ENCODE measurements at regions not wholly inside any gene's neighbourhood (a gene's known extent, or its start where the extent isn't known, plus 50 kb on each side); places are given as distances from the start of the nearest gene placed in this dataset.

GRCh38 chr5:135196483-135196882 is 162.5 kb upstream of the PITX1 start (continued):
- TF ChIP-seq CUX1 (IDR thresholded peaks at IDR 0.05; ENCODE audit: insufficient replicate concordance, low read depth, low read length) (no peak), EED (IDR thresholded peaks at IDR 0.05; ENCODE audit: low read depth) (no peak), PAX8 (IDR thresholded peaks at IDR 0.05) (no peak), CHD4 (IDR thresholded peaks at IDR 0.05) (no peak), ESRRA (IDR thresholded peaks at IDR 0.05; ENCODE audit: low read length) (no peak), ZBTB40 (IDR thresholded peaks at IDR 0.05; ENCODE audit: borderline replicate concordance) (no peak), SMARCA5 (IDR thresholded peaks at IDR 0.05) (no peak), PKNOX1 (IDR thresholded peaks at IDR 0.05) (no peak), SIX5 (IDR thresholded peaks at IDR 0.05; ENCODE audit: low read depth, low read length, severe bottlenecking) (no peak), BACH1 (IDR thresholded peaks at IDR 0.05; ENCODE audit: borderline replicate concordance) (no peak)
